ENCODE measurements at regions not wholly inside any gene's neighbourhood (a gene's known extent, or its start where the extent isn't known, plus 50 kb on each side); places are given as distances from the start of the nearest gene placed in this dataset.

- Histone ChIP-seq H3K4me3 (IDR thresholded peaks at IDR 0.05; ENCODE audit: insufficient read depth, low read depth, low read length) (no peak overlapping the region), H3K4me2 (no peak overlapping the region)
- TF ChIP-seq CTCF (conservative IDR thresholded peaks at IDR 0.05; ENCODE audit: low read depth, low read length): no peak
Observed at GRCh38 chr11:92765965-92766371, 203.5 kb upstream of the MTNR1B start.

GRCh38 chr11:92766698-92767097 lies 202.8 kb upstream of the MTNR1B start:
- TF ChIP-seq CTCF (conservative IDR thresholded peaks at IDR 0.05; ENCODE audit: low read depth, low read length): no peak
- Histone ChIP-seq H3K27me3 (ENCODE audit: insufficient read depth, low read depth) (no peaks in the 10 kb centered on the region), H3K27ac (no peak overlapping the region), H3K4me3 (IDR thresholded peaks at IDR 0.05; ENCODE audit: insufficient read depth, low read depth, low read length) (no peak overlapping the region), H4K20me1 (ENCODE audit: insufficient read depth) (no peaks in the 10 kb centered on the region), H3K4me1 (ENCODE audit: low read depth, poor library complexity, severe bottlenecking) (no peaks in the 10 kb centered on the region), H3K79me2 (ENCODE audit: insufficient read depth, low read depth) (no peaks in the 10 kb centered on the region), H3K9ac (no peak overlapping the region), H3K4me2 (no peak overlapping the region), H2AFZ (ENCODE audit: low read depth) (no peak overlapping the region), H3K36me3 (ENCODE audit: insufficient read depth) (no peaks in the 10 kb centered on the region)

More at GRCh38 chr11:92765965-92766371, 203.5 kb upstream of the MTNR1B start:
- Histone ChIP-seq H3K36me3 (ENCODE audit: insufficient read depth) (no peaks in the 10 kb centered on the region), H3K27me3 (ENCODE audit: insufficient read depth, low read depth) (no peaks in the 10 kb centered on the region), H3K79me2 (ENCODE audit: insufficient read depth, low read depth) (no peaks in the 10 kb centered on the region), H3K4me1 (ENCODE audit: low read depth, poor library complexity, severe bottlenecking) (no peaks in the 10 kb centered on the region), H3K27ac (no peak overlapping the region), H3K9ac (no peak overlapping the region), H2AFZ (ENCODE audit: low read depth) (no peak overlapping the region), H4K20me1 (ENCODE audit: insufficient read depth) (no peaks in the 10 kb centered on the region)

GRCh38 chr11:92767416-92767815 lies 202.0 kb upstream of the MTNR1B start:
- H3K79me2 ChIP-seq (ENCODE audit: insufficient read depth, low read depth): no peaks in the 10 kb centered on the region
- H3K9ac ChIP-seq: no peak overlapping the region
- H3K4me1 ChIP-seq (ENCODE audit: low read depth, poor library complexity, severe bottlenecking): no peaks in the 10 kb centered on the region
- H3K4me3 ChIP-seq (IDR thresholded peaks at IDR 0.05; ENCODE audit: insufficient read depth, low read depth, low read length): no peak overlapping the region
- H3K27ac ChIP-seq: no peak overlapping the region
- TF ChIP-seq CTCF (conservative IDR thresholded peaks at IDR 0.05; ENCODE audit: low read depth, low read length): no peak
- H4K20me1 ChIP-seq (ENCODE audit: insufficient read depth): no peaks in the 10 kb centered on the region
- H3K4me2 ChIP-seq: no peak overlapping the region
- H2AFZ ChIP-seq (ENCODE audit: low read depth): no peak overlapping the region
- no peaks in the 10 kb centered on the region for H3K27me3 ChIP-seq (ENCODE audit: insufficient read depth, low read depth)
- no peaks in the 10 kb centered on the region for H3K36me3 ChIP-seq (ENCODE audit: insufficient read depth)

GRCh38 chr11:92768121-92768840 lies 201.2 kb upstream of the MTNR1B start:
- Histone ChIP-seq H3K4me1 (ENCODE audit: low read depth, poor library complexity, severe bottlenecking) (no peaks in the 10 kb centered on the region), H2AFZ (ENCODE audit: low read depth) (no peak overlapping the region), H3K79me2 (ENCODE audit: insufficient read depth, low read depth) (no peaks in the 10 kb centered on the region), H4K20me1 (ENCODE audit: insufficient read depth) (no peaks in the 10 kb centered on the region), H3K9ac (no peak overlapping the region), H3K4me2 (no peak overlapping the region), H3K4me3 (IDR thresholded peaks at IDR 0.05; ENCODE audit: insufficient read depth, low read depth, low read length) (no peak overlapping the region), H3K27me3 (ENCODE audit: insufficient read depth, low read depth) (no peaks in the 10 kb centered on the region), H3K36me3 (ENCODE audit: insufficient read depth) (no peaks in the 10 kb centered on the region), H3K27ac (no peak overlapping the region)
- TF ChIP-seq CTCF (conservative IDR thresholded peaks at IDR 0.05; ENCODE audit: low read depth, low read length): no peak
